Right renal cortex interstitium (tissue), 3 donors: ENCODE measurements at regions not wholly inside any gene's neighbourhood (a gene's known extent, or its start where the extent isn't known, plus 50 kb on each side); places are given as distances from the start of the nearest gene placed in this dataset.
"Not testable (repeated sequence)": the region's sequence is repeated elsewhere in the genome, so short reads cannot be mapped to it uniquely, and the experiment has no call there.

ENCODE experiments used
- DNase-seq, 3 donors: peaks; one replicate each; pipeline ENCODE4 v3.0.0-alpha.2; 2013; ENCODE audit warnings: low read depth in 3 of 3, low spot score in 2 of 3

DNA sequence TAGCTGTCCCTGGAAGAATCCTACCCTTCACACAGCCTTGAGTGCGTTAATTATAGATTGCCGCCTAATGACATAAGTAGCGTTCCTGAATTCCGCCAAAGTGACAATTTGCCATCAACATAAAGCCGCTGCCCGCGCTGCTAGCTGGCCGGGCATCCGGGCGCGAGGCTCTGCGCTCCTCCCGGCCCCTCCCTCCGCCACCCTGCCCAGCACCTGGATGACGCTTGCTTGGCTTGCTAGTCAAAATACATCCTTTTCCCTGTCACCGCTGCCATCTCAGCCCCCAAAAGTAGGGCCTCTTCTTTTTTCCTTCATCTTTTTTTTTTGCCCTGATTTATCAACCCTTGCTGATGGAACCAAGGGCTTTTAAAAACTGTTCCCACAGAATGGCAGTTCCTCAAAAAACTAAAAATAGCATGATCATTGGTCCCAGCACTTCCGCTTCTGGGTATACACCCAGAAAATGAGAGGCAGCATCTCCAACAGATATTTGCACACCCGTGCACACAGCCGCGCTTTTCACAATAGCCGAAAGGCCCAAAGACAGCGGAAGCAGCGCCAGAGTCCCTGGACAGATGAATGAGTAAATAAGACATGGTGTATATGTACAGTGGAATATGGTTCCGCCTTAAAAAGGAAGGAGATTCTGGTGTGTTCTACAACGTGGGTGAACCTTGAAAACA, 235.2 kb downstream of the BCL11B start:
- DNase-seq, result no peak

DNA sequence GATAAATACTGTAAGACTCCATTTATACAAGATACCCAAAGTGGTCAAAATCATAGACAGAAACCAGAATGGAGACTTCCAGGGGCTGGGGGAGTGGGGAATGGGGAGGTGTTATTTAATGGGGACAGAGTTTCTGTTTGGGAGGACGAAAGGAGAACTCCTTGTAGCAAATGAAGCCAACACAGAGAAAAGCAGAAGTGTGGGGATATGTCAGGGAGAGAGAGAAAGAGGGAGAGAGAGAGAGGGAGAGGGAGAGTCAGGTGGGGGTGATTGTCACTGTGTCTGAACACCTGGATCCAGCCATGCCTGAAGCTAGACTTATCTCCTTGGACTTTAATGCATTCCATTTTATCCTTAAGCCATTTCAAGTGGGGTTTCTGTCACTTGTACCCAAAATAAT, 234.7 kb downstream of the BCL11B start:
- DNase-seq, result not testable (repeated sequence)

DNA sequence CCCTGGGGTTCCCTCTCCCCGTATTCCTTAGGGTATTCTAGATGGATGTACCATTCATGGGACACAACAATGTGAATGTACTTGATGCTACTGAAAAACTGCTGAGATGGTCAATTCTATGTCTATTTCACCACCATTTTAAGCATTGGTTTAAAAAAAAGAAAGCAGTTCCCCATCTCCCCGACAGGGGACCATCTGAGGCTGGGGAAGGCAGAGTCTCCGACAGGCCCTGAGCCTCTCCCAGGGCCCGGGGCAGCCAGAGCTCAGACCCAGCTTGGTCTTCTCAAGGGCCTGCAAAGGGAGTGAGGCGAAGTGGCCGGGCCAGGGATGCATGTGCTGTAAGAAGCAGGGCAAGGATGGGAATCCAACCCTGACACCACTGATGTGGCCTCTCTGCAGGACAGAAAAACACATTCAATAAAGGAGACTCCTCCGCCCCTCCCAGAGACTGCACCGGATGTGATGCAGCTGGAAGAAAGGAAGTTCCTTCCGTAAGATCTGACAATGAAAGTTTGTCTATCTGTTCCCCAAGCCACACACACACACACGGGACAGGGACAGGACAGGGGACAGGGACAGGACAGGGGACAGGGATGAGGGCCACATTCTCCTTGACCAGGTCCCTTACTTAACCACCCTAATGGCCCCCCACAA, 234.1 kb downstream of the BCL11B start:
- no peak for DNase-seq

GRCh38 chr14:99038431-99038820, 233.6 kb downstream of the BCL11B start:
- no peak for DNase-seq

- no peak for DNase-seq
Observed at GRCh38 chr14:99039331-99040041, 232.5 kb downstream of the BCL11B start.

DNA sequence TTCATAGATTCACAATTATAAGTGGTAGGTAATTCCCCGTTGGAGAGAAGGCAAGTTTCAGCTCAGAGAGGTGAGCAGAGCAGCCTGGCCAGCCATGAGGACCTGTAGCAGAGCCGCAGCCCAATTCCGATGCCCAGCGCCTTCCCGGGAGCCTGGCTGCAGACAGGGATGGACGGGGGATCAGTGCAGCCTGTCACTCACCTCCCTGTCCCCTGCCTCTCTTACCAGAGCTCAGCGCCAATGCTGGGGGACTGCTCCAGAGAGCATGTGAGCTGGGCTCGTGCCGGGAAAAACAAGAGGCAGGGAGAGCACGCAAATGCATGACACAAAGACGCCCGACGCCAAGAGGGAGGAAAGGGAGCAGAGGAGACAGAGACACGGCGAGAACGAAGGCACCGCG, 231.9 kb downstream of the BCL11B start:
- DNase-seq, result no peak

DNA sequence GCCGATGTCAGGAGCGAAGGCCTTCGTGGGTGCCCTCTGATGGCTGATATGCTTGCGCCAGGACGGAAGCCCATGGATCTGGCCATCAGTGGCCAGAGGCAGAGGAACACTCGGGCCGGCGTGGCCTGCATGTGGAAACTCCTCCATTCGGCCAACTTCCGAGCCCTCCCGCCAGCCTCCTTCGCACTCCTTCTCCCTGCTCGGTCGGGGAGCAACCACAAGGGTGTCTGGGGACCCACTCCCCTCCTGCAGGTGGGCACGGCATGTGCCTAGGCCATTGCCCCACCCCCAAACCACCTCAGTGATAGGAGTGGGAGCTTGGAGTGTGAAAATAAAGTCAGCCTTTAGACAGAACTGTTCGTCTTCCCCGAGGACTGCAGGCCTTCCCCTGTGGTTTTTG, 231.3 kb downstream of the BCL11B start:
- no peak for DNase-seq

GRCh38 chr14:99041141-99041819, 230.7 kb downstream of the BCL11B start:
- no peak for DNase-seq

DNA sequence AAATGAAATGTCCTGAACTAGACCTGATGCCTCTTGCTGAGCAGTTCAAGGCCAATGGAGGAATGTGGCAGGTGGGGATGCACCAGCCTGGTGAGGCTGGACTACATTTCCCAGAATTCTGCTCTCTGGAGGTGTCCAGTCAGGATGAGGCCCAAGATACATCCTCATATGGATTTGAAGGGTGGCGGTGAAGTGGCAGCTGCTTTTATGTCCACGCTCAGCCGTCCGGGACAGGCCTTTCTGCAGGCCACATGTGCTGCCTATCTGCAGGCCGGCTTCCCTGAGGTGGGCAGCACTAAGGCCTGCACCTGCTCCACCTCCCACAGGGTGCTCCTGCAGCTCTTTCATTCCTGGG, 230.2 kb downstream of the BCL11B start:
- no peak for DNase-seq

GRCh38 chr14:99042381-99043266, 229.4 kb downstream of the BCL11B start:
- DNase-seq, result no peak

DNA sequence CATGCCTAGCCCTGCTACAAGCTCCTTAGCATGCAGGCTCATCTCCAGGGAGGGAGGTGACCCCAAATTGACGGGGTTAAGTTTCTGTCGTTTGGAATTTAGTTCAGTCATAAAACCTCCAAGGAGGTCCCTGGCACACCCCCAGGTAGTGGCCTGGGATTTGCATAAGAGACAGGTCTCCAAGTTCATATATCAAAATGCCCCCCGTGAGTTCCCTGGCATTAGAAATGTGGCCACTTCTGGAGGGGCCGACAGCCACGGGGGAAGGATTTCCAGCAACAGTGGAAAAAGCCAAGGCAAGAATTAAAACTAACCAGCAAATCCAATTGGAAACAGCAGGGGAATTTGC, 228.8 kb downstream of the BCL11B start:
- no peak for DNase-seq

DNA sequence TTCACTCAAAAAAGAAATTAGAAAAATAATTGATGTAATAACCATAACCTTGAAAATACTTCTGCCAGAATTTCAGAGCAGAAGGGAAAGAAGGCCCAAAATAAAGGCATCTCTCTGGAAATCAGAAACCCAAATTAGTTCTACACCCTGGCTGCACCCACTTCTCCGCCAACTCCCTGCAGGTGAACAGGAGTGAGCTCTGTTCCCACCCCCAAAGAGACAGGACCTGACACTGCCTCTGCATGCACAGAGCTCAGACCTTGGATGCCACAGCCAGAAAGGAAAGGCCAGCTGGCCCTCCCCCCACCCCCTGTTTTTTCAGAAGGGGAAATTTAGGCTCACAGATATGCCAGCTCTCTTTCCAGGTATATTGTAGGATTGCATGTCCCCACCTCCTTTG, 228.2 kb downstream of the BCL11B start:
- no peak for DNase-seq

DNA sequence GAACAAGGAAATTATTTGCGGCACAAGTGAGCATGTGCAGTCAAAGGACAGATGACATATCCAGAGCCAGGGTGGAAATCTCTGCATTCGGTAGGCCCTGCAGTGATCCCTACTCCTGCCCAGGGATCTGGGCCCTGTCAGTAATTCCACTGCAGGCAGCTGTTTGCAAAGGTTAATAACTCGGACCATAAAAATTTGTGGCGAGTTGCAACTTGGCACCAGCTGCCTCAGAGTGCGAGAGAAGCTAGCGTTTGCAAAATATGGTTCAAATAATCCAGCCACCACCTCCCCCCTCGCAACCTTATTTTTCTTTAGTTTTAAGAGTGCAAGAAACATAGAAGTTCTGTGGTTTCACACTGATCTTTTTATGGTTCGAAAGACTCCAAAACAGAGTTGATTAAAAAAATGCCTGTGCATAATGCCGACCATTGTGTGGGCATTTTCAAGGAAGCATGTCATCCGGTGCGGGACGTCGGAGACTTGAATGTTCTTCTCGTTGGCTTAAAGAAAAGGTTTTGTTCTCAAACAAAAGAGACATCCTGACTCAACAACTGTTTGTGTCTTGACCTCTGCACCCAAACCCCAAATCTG, 224.5 kb downstream of the BCL11B start:
- no peak for DNase-seq

GRCh38 chr14:99050309-99050708, 221.7 kb downstream of the BCL11B start:
- DNase-seq, result no peak

- no peak for DNase-seq
Observed at GRCh38 chr14:99052467-99052866, 219.5 kb downstream of the BCL11B start.

DNA sequence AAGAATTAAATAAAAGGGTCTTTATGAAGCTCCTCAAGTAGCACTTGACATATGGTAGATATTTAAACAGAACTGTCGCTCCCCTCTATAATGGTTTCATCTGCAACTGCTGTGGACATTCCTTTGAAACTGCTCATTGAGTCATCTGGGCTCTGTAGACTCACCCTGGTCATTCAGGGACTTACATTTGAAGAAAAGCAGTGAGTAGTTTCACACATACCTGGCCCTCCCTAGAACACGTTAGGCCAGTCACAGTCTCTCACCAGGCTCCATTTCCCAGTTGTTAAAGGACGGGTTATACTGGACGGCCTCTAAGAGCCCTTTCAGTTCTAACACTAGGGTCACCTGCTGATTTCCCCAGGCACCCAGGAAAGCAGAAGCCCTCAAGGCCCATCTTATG, 217.0 kb downstream of the BCL11B start:
- no peak for DNase-seq

DNA sequence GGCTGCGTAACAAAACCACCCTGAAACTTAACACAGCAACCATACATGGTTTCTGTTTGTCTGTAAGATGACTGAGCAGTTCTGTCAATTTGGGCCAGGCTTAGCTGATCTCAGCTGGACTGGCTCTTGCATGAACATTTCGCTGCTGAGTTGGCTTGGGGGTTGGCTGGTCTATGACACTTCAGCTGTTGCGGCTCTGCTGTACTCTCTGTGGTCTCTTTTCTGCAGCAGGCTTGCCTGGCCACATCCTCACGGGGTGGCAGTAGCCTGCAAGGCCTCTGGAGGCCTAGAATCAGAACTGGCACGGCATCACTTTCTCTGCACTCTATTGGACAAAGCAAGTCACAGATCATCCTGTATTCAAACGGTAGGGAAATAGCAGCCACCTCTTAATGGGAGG, 216.2 kb downstream of the BCL11B start:
- DNase-seq, result no peak

DNA sequence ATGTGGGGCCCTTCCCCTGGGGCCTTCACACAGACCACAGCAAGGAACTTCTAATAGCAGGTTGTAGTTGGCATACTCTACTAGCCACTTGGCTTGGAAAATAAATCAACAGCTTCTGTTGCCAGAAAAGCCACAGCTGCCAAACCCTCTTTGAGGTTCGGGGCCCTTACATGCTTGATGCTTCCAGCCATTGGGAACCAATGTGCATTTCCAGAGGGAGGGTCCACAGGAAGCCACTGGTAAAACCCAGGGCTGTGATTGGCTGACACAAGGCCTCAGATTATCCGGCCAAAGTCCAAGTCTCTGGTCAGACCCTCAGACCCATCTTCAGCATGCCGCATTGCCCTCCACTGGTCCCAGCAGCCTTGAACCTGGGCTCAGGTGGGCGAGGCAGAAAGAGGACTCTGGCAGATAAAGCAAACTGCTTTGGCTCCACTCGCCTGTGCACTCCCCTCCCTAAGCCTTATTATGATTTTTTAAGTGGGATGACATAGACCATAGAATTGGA, 214.4 kb downstream of the BCL11B start:
- DNase-seq, result no peak

- no peak for DNase-seq
Observed at GRCh38 chr14:99058542-99058941, 213.5 kb downstream of the BCL11B start.

- DNase-seq, result no peak
Observed at GRCh38 chr14:99062216-99062615, 209.8 kb downstream of the BCL11B start.
